Suprapubic skin (tissue), 4 donors: ENCODE measurements at regions not wholly inside any gene's neighbourhood (a gene's known extent, or its start where the extent isn't known, plus 50 kb on each side); places are given as distances from the start of the nearest gene placed in this dataset.

Source experiments
- EP300 ChIP-seq: sonication (generic); formaldehyde crosslinking; IDR thresholded peaks from one replicate; pipeline ENCODE4 v1.6.1; 2017; ENCODE audit warnings: antibody characterized with exemption
- POLR2AphosphoS5 ChIP-seq, 3 donors: sonication (generic); formaldehyde crosslinking; IDR thresholded peaks; one replicate each; pipeline ENCODE4 v1.6.1; 2017; ENCODE audit warnings: antibody characterized with exemption in 3 of 3
- TF ChIP-seq, protein P1 (sequence below), 2 donors: fragments of 200-600 bp in 1 of 2; fragments of 450-650 bp in 1 of 2; sonication (generic) in 1 of 2; IDR thresholded peaks; one replicate each; pipeline ENCODE4 v1.5.1; 2016 to 2019; ENCODE audit warnings: antibody characterized with exemption in 2 of 2, mild to moderate bottlenecking in 1 of 2, moderate library complexity in 1 of 2

GRCh38 chr13:111546921-111547675 lies 226.7 kb downstream of the TEX29 start:
- TF ChIP-seq, protein P1, sequence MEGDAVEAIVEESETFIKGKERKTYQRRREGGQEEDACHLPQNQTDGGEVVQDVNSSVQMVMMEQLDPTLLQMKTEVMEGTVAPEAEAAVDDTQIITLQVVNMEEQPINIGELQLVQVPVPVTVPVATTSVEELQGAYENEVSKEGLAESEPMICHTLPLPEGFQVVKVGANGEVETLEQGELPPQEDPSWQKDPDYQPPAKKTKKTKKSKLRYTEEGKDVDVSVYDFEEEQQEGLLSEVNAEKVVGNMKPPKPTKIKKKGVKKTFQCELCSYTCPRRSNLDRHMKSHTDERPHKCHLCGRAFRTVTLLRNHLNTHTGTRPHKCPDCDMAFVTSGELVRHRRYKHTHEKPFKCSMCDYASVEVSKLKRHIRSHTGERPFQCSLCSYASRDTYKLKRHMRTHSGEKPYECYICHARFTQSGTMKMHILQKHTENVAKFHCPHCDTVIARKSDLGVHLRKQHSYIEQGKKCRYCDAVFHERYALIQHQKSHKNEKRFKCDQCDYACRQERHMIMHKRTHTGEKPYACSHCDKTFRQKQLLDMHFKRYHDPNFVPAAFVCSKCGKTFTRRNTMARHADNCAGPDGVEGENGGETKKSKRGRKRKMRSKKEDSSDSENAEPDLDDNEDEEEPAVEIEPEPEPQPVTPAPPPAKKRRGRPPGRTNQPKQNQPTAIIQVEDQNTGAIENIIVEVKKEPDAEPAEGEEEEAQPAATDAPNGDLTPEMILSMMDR (IDR thresholded peaks at IDR 0.05) = no peak
- TF ChIP-seq POLR2AphosphoS5 (IDR thresholded peaks at IDR 0.05) (no peak), EP300 (no peak)
